ENCODE measurements at regions not wholly inside any gene's neighbourhood (a gene's known extent, or its start where the extent isn't known, plus 50 kb on each side); places are given as distances from the start of the nearest gene placed in this dataset.
"Not testable (repeated sequence)": the region's sequence is repeated elsewhere in the genome, so short reads cannot be mapped to it uniquely, and the experiment has no call there.

DNA sequence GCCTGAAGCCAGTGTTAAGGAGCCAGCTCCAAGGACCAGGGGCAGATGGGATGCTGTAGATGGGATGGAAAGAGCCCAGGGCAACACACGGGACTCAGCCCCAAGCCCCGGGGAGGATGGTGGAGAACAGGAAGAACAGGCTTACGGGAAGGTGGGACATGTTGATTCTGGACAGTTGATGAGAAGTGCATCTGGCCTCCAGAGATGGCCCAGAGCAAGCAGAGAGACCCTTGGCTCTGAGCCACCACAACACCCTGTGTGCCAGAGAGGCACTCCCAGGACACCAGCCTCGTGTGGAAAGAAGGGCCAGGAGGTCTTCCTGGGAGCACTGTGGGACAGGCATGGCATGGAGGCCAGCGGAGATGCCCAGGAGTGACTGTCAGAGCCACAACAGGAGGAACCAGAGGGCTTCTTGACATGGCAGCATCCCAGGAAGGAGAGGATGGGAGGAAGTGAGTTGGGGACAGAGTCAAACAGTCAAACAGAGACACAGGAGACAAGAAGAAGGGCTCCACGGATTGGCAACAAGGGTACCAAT lies 156.3 kb upstream of the MVB12B start:
- DNase-seq (ENCODE audit: low read depth): no peak

DNA sequence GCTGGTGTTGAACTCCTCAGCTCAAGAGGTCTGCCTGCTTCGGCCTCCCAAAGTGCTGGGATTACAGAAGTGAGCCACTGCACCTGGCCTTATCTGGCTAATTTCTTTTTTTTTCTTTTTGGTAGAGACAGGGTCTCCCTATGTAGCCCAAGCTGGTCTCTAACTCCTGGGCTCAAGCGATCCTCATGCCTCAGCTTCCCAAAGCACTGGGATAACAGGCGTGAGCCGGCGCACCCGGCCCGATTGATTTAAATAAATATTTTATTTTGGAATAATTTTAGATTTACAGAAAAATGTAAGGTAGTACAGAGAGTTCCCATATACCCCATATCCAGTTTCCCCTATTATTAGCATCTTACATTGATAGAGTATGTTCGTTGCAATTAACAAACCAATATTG lies 155.0 kb upstream of the MVB12B start:
- DNase-seq (ENCODE audit: low read depth): no peak

DNA sequence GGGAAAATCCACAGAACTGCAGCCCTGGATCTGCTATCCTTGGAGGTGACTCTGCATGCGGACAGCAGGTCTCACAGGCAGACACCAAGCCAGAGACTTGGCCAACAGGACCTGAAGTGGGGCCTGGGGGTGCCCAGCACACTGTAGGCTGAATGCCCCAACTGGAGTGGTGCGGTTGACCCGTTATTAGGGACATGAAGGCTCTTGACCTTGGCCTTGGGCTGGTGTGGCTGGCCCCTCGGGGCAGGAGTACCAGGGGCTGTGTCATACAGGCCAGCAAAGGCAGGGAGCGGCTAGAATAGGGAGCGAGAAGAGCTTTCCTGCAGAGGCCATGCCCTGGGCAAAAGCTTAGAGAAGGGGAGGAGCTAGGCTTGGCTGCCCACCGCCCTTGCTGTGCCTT lies 153.2 kb upstream of the MVB12B start:
- DNase-seq (ENCODE audit: low read depth): no peak

DNA sequence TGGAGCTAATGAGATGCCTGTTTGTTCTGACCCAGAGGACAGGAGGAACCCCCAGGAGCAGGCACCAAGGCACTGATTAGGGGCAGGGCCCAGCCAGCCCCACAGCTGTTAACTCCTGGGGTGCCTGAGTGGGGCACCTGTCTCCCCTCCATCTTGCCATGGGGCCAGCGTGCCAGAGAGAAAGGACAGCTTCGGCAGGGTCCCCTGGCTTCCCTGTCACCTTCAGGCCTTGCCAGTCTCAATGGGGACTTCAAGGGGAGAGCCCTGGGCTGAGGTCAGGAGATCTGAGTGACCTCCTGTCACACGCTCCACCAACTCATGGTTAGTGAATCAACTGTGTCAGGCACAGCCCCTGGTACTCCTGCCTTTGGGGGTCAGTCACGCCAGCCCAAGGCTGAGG lies 152.7 kb upstream of the MVB12B start:
- no peak for DNase-seq (ENCODE audit: low read depth)

DNA sequence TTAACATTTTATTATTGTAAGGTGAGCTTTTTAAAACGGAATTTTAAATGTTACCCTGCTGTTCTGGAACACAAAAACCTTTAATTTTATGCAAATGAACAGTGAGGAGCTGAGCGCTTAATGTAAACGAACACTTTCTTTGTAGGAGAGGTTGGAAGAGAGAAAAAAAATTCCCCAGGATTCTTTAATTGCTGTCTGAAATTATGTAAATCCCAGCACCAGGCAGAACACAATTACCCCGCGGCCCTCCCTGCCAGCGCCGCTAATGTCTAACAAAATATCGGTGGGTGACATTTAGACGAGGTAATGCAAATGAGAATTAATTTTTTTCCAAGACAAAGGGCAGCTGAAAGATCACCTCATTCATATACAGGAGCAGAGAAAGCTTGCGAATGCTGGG lies 143.4 kb upstream of the MVB12B start:
- DNase-seq (ENCODE audit: low read depth): no peak

DNA sequence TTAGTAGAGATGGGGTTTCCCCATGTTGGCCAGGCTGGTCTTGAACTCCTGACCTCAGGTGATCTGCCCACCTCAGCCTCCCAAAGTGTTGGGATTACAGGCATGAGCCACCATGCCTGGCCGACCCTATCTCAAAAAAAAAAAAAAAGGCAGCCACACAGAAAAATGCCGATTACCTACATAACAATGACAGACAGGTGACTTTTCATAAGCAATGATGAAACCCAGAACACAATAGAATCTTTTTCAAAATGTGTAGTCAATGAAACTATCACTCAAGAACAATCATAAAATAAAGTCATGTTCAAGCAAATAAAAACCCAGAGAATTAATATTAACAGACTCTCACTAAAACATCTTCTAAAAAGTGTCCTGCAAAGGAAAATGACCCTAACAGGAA lies 135.6 kb upstream of the MVB12B start:
- not testable (repeated sequence) for DNase-seq (ENCODE audit: low read depth)

DNA sequence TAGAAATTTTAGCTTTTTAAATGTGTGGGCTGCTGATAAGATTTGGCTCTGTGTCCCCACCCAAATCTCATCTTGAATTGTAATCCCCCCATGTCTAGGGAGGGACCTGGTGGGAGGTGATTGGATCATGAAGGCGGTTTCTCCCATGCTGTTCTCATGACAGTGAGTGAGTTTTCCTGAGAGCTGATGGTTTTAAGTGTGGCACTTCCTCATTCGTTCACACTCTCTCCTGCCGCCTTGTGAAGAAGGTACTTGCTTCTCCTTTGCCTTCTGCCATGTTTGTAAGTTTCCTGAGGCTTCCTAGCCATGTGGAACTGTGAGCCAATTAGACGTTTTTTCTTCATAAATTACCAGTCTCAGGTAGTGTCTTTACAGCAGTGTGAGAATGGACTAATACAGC lies 127.8 kb upstream of the MVB12B start:
- DNase-seq (ENCODE audit: low read depth): no peak

DNA sequence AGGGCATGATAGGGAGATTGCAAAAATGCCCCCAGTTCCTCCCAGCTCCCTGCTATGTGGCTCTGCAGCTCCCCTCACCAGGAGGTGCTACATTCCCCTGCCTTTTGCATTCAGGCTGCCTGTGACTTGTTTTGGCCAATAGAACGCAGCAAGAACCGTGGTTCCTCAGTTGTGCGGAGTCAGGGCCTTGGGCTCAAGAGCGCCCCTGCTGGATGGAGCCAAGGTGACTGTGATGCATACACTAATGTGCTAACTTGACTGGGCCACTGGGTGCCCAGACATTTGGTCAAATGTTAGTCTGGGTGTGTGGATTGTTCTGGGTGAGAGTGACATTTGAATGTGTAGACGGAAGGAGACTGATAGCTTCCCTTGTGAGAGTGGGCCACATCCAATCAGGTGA lies 123.3 kb upstream of the MVB12B start:
- DNase-seq (ENCODE audit: low read depth): no peak

DNA sequence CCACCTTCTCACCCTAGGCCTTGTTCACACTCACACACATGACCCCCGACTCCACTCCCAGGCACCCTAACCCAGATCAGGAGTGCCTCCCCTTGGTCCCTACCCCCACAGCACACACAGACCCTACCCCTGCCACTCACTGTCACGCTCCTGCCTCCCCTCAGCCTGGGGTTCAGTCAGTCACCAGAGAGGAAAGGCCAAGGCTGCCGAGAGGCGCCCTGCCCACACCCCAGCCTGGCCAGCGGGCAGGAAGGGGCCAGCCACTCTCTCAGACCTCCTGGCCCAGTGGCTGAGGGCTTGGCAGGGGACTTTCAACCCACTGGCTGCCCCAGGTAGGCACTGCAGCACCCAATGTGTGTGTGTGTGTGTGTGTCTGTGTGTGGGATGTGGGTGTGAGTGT lies 122.4 kb upstream of the MVB12B start:
- no peak for DNase-seq (ENCODE audit: low read depth)

DNA sequence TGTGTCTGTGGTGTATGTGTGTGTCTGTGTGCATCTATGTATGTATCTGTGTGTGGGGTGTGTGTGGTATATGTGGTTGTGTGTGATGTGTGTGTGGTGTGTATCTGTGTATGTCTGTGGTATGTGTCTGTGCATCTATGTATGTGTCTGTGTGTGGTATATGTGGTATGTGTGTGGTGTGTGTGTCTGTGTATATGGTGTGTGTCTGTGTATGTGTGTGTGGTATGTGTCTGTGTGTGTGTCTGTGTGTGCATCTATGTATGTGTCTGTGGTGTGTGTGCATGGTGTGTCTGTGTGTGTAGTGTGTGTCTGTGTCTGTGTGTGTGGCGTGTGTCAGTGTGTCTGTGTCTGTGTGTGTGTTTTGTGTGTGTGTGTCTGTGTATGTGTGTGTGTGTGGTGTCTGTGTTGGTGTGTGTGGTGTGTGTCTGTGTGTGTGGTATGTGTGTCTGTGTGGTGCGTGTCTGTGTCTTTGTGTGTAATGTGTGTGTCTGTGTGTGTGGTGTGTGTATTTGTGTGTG lies 121.9 kb upstream of the MVB12B start:
- no peak for DNase-seq (ENCODE audit: low read depth)

DNA sequence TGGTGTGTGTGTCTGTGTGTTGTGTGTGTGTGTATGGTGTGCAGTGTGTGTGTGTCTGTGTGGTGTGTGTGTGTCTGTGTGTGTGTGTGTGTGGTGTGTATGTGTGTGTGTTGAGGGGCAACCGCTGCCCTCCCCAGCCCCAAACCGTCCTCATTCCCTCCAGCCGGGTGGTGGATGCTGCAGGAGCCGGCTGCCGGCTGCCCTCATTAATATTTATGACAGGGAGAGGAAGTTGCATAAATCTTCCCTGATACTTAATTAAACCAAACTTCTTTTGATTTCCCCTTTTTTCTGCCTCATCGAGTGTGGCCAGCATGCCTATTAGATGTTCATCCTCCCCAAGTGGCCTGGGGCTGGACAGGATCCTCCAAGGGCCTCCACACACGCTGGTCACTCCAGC lies 121.4 kb upstream of the MVB12B start:
- DNase-seq (ENCODE audit: low read depth): no peak

DNA sequence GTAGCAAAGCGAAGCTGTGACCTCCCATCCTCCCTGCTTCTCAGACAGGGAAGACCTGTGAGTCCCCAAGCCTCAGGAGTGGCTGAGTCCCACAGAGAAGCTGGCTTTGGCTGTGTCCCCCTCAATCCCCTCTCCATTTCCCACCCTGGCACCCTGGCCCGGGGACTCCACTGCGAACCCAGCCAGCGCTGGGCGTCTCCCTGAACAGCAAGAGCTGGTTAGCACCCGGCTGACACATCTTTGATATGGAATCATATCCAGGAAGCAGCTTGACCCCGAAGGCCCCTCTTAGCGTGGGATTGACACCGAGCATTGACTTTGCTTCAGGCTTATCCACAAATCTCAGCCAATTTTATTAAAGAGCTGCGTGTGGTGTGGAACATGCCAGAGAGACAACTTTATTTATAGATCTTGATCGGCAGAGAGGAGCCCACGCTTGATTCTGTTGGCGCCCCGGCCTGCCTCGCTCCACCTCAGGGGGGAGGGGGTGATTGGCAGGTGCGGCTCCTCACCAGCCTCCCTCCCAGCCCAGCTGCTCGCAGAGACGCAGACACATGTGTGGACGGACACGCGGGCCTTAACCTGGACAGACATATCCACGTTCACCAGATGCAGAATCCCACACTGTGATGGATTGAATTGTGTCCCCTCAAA lies 120.7 kb upstream of the MVB12B start:
- no peak for DNase-seq (ENCODE audit: low read depth)

DNA sequence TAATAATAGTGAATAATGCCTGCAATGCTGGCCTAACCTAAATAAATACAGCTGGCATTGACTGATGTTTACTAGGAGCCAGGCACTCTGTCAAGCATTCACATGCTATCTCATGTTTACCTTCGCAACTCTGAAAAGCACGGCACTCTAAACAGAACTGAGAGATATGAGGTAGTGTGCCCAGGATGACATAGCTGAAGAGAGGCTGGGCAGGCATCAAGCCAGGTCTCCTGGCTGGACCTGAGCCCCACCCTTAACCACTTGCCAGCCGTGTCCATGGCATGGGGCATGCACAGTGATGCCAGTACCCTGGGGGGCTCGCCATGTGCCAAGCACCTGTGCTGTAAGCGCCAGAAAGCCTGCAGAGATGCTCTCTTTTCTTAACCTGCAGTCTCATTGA lies 119.4 kb upstream of the MVB12B start:
- no peak for DNase-seq (ENCODE audit: low read depth)

DNA sequence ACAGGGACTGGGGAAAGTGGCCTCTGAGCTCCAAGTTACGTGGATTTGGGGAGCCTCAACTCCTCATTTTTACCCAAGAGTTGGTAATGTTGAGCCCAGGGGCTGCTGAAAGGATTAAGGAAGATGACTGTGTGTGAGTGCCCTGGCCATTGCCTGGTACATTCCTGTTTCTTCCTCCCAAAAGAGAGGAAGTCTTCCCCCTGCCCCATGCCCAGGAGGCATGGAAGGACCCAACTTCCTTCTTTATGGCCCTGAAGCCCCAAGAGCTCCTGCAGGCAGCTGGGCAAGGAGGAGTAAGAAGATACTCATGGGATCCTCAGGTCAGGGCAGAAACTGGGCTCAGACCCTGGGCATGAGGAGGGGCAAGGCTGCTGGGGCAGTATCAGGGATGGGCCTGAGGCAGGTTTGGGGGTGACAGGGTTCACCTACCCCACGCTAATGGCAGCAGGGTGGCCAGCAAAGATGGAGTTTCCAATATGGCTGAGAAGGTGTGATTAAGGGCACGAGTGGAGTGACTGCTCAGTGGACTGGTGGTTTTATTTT lies 118.3 kb upstream of the MVB12B start:
- DNase-seq (ENCODE audit: low read depth): no peak

DNA sequence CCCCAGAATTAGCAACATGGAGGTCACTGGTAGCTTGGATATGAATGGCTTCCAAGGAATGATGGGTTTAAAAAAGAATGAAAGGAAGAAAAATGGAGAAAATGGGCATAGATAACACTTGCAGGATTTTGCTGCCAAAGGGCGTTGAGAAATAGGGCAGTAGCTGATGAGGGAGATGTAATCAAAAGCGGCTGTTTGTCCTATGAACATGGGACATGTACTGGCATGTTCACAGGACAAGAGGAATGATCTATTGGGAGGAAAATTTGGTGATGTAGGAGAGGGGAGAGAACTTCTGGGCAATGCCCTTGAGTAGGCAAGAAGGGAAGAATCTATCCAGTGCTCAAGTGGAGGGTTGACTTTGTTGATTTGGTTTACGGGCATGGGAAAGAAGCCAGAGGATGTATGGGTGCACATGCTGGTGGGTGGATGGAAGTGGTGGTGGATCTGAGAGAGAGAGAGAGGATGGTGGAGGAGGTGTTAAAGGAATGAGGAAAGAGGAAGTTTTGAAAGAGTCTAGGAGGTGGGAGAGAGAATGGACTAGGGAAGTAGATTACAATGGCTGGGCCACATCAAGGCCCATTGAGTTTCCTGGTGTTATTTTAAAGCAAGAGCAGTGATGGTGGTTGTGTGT lies 115.1 kb upstream of the MVB12B start:
- no peak for DNase-seq (ENCODE audit: low read depth)

DNA sequence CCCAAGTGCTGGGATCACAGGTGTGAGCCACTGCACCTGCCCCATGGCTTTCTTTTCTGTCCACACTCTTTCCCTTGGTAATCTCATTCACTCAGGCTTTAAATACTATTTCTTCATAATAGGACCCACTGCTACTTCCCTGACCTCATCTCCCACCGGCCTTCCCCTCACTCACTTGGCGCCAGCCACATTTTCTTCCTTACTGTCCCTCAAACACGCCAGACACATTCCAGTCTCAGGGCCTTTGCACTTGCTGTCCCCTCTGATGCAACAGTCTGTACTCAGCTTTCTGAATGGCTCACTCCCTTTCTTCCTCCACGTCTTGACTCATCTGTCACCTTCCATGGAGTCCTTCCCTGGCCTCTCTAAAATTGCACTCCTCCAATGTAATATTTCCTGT lies 111.1 kb upstream of the MVB12B start:
- DNase-seq (ENCODE audit: low read depth): no peak

DNA sequence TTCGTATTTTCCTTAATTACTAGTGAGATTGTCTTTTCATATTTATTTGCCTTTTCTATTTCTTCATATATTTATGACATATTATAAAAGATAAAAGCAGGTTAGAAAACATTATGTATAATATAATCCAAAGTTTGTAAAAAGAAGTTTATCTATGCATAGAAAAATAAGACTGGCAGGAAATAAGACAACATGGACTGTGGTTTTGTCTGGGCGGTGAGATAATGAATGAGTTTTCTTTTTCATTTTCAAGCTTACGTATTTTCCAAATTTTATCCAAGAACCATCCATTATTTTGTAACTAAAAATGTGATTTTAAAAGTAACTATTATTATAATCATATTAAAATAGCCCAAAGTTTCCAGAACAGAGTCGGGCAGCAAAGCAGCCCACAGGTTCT lies 109.8 kb upstream of the MVB12B start:
- no peak for DNase-seq (ENCODE audit: low read depth)

DNA sequence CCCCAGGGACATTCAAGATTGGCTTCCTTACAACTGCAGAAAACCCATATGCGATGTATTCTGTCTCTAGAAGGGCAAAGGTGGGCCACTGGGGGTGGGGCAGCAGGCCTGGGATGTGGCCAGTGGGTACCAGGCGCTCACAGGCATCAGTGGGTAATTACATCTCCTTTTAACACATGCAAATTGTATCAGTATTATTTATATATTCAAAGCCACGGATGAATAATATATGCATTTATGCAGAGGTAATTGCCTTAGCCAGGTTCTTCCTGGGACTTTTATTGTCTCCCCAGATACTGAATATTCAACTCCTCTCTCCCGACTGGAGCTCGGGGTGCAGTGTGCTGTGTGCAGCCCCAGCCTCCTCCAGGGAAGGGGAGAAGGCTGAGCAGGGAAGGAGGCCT lies 109.4 kb upstream of the MVB12B start:
- no peak for DNase-seq (ENCODE audit: low read depth)

DNA sequence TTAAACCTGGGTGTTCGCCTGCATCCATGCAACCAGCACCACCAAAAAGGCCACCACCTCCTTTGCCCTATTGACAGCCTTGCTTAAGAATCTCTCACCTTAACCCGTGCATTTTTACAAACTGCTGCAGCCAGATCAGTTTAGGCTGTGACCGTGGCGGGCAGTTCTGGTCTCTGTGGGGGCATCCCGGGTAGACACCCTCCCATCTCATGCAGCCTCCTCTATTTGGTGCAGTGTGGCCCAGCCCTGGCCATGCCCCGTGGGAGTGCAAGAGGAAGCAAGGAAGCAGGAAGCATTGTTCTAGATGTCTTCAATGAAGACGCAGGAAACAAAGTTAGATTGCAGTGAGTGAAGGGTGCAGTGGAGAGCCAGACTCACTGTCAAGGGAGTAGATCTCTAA lies 108.8 kb upstream of the MVB12B start:
- DNase-seq (ENCODE audit: low read depth): no peak

DNA sequence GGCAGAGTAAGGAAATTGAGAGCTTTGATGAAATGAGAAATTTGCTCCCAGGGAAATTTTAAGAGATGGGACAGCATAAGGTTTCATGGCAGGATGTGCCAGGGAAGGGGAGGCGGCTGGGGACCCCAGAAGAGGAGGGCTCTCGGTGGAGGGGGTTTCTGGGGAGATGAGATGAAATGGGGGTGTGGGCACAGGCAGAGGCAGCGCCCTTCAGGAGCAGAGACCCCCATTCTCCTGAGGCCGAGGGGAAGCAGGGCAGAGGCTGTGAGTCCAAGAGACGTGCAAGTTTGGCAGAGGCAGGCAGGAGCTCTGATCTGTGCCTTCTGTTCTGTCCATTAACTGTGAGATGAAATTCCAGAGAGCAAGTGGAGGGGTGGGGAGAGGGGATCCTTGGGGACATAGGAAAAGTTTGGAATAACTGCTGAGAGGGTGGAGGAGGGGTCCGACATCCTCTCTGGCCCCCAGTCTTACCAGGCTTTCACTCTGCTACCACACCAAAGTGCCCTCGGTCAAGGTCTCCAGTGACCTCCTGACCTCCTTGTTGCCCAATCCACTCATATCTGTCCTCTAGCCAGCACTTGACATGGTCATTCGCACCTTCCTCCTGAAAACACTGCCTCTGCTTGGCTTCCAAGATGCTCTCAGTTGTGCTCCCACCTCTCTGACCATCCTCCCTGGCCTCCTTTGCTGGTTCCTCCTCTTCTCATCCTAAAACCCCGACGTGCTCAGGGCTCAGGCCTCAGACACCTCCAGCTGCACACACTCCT lies 108.1 kb upstream of the MVB12B start:
- no peak for DNase-seq (ENCODE audit: low read depth)

DNA sequence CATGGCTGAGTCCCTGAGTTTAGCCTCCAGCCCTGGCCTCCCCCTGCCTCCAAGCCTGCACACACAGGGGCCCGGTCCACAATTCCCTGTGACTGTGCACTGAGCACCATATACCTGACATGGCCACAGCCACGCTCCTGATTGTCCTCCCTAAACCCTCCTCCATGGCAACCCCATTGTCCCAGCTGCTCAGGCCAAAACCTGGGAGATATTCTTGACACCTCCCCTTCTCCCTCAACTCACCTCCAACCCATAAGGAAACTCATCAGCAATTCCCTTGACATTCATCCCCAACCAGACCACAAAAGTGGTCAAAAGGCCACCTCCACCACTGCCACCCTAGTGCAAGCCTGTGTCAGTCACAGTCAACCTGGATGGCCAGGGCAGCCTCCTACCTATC lies 107.5 kb upstream of the MVB12B start:
- DNase-seq (ENCODE audit: low read depth): no peak

DNA sequence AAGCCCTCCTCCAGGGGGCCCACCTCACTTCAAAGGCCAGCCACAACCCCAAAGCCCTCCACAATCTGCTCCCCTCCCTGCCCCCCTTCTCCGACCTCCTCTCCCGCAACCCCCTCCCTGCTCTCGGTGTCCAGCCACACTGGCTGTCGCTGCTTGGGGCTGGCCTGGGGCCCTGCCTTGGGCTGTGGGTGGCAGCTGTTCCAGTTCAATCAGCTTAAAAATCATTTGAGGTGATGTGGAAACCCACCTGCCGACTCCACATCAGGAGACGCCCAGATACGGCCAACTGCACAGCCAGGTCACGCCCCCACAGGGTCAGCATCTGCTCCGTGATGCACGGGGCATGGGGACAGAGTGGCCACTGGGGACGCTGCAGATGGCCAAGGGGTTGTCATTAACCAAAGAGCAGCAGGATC lies 107.0 kb upstream of the MVB12B start:
- no peak for DNase-seq (ENCODE audit: low read depth)

DNA sequence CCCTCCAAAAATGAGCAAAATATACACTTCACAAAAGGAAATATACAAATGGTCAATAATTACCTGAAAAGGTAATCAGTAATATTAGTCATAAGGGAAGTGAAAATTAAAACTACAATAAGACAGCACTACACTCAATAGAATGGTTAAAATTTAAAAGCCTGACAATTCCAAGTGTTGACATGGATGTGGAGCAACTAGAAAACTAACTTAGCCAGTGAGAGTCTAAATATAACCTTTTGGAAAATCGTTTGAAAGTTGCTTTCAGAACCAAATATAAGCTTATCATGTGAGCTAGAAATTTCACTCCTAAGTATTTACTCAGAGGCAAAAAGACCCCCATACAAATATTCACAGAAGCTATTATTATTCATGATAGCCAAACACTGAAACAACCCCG lies 105.1 kb upstream of the MVB12B start:
- DNase-seq (ENCODE audit: low read depth): no peak

All from activated gamma-delta T cell treated with anti-CD3 and anti-CD28 coated beads, Interleukin-2, amount 50 U/mL, for 16 hours (primary cell).